K562 (cell line): ENCODE measurements at regions not wholly inside any gene's neighbourhood (a gene's known extent, or its start where the extent isn't known, plus 50 kb on each side); places are given as distances from the start of the nearest gene placed in this dataset.

ENCODE experiments used
- ATAC-seq: fragments of 200-7000 bp; cut with Tn5 transposase; 3 replicates; pipeline ENCODE4 v1.9.1; 2020; ENCODE audit warnings: moderate library complexity
- BruUV-seq: library from RNA; stranded (reverse); fragments of 400-500 nt; replicated peaks from 2 replicates; lab custom pipeline; 2021; lab: Mats Ljungman, UMichigan
- CTCF ChIA-PET: fragments of 300-600 bp; formaldehyde crosslinking; extraction: SDS; loops from one replicate; lab custom pipeline; 2021; ENCODE audit warnings: low intra/inter-chr PET ratio; lab: Yijun Ruan, JAX
- POLR2A ChIA-PET: fragments of 300-600, 350-650 bp; sonication (Branson Sonifier 250); formaldehyde crosslinking; extraction: SDS; loops from one replicate; lab custom pipeline; 2021; ENCODE audit warnings: antibody characterized with exemption, inconsistent platforms; lab: Yijun Ruan, JAX
- DNase-seq, 4 experiments: peaks; one replicate each; pipeline versions ENCODE4 v3.0.0 to v3.0.0-alpha.2; 2011 to 2018; ENCODE audit warnings: low spot score in 3 of 4, mixed read lengths in 3 of 4; ENCODE audit errors: extremely low read depth in 1 of 4
- FAIRE-seq: peaks from 2 replicates; lab custom pipeline; 2011; peaks lifted over from hg19 to GRCh38; lab: Jason Lieb, UNC
- H2AFZ ChIP-seq: 2 replicates; pipeline ENCODE4 v1.6.0; 2011; ENCODE audit warnings: low read depth, low read length, control low read depth, inconsistent platforms
- H3K27ac ChIP-seq: fragments of 200-600 bp; 3 replicates; pipeline ENCODE4 v1.8.0; 2011; ENCODE audit warnings: low read depth, mild to moderate bottlenecking, control low read depth, inconsistent platforms, low read length, moderate library complexity, mixed read lengths; ENCODE audit errors: extremely low read depth
- H3K27me3 ChIP-seq, 2 experiments: fragments of 300-600 bp in 1 of 2; 2 replicates in 1 of 2; 3 replicates in 1 of 2; pipeline versions ENCODE4 v1.6.0 to v1.8.0; 2011; ENCODE audit warnings: inconsistent platforms in 2 of 2, low read length in 2 of 2, mild to moderate bottlenecking in 1 of 2, mixed read lengths in 1 of 2, moderate library complexity in 1 of 2; ENCODE audit not compliant: control insufficient read depth in 2 of 2, insufficient read depth in 2 of 2
- H3K36me3 ChIP-seq: fragments of 300-600 bp; 3 replicates; pipeline ENCODE4 v1.8.0; 2011; ENCODE audit warnings: mild to moderate bottlenecking, low read length, inconsistent platforms; ENCODE audit not compliant: control insufficient read depth, insufficient read depth
- H3K4me1 ChIP-seq, 2 experiments: fragments of 200-600 bp in 1 of 2; replicated peaks in 1 of 2; 2 replicates in 1 of 2; 3 replicates in 1 of 2; pipeline versions ENCODE4 v1.5.1 to v1.8.0; 2011; ENCODE audit warnings: inconsistent platforms in 2 of 2, low read length in 2 of 2, mild to moderate bottlenecking in 1 of 2, mixed read lengths in 1 of 2, moderate library complexity in 1 of 2; ENCODE audit not compliant: control insufficient read depth in 2 of 2, insufficient read depth in 2 of 2
- H3K4me2 ChIP-seq: 2 replicates; pipeline ENCODE4 v1.6.1; 2011; ENCODE audit warnings: low read length, control low read depth, inconsistent platforms, mixed read lengths; ENCODE audit not compliant: insufficient read depth
- H3K4me3 ChIP-seq: fragments of 200-600 bp; sonication (generic), shearing (Covaris generic); 2 replicates; pipeline ENCODE4 v1.5.1; 2016; ENCODE audit warnings: control low read depth, inconsistent platforms
- H3K79me2 ChIP-seq: fragments of 200-600 bp; 3 replicates; pipeline ENCODE4 v1.8.0; 2011; ENCODE audit warnings: low read length, inconsistent platforms; ENCODE audit not compliant: control insufficient read depth, insufficient read depth
- H3K9ac ChIP-seq, 2 experiments: 2 replicates each; pipeline versions ENCODE4 v1.6.0 to v1.6.1; 2011; ENCODE audit warnings: low read depth in 2 of 2, low read length in 2 of 2, control low read depth in 1 of 2, inconsistent platforms in 1 of 2, mild to moderate bottlenecking in 1 of 2, mixed read lengths in 1 of 2; ENCODE audit not compliant: insufficient read depth in 1 of 2
- H3K9me1 ChIP-seq: one replicate; pipeline ENCODE4 v1.6.0; 2011; ENCODE audit warnings: inconsistent platforms, mild to moderate bottlenecking, low read length, moderate library complexity; ENCODE audit not compliant: control insufficient read depth, insufficient read depth
- H3K9me3 ChIP-seq: replicated peaks from 2 replicates; pipeline ENCODE4 v1.5.1; 2011; ENCODE audit warnings: low read depth, low read length, inconsistent platforms; ENCODE audit not compliant: control insufficient read depth, insufficient read depth
- H4K20me1 ChIP-seq: replicated peaks from 2 replicates; pipeline ENCODE4 v1.6.1; 2011; ENCODE audit warnings: low read length, inconsistent platforms, mixed read lengths; ENCODE audit not compliant: control insufficient read depth, insufficient read depth
- ARNT ChIP-seq, 2 experiments: fragments of 450-650 bp; IDR thresholded peaks; 2 replicates each; pipeline ENCODE4 v1.6.1; 2016; ENCODE audit warnings: mild to moderate bottlenecking in 1 of 2
- GTF2F1 ChIP-seq: IDR thresholded peaks from 2 replicates; pipeline ENCODE4 v1.6.1; 2011; ENCODE audit warnings: low read depth, low read length, improper control_type of control experiment
- HCFC1 ChIP-seq: IDR thresholded peaks from 2 replicates; pipeline ENCODE4 v1.6.1; 2012; ENCODE audit warnings: low read depth, low read length, improper control_type of control experiment
- HSF4 ChIP-seq: fragments of 250-450 bp; sonication (Bioruptor Pico); IDR thresholded peaks from 2 replicates; pipeline ENCODE4 v2.1.2; 2022; ENCODE audit warnings: mild to moderate bottlenecking, moderate library complexity, borderline replicate concordance
- JUN ChIP-seq, 2 experiments: sonication (generic) in 1 of 2; formaldehyde crosslinking in 1 of 2; IDR thresholded peaks; 2 replicates each; pipeline versions ENCODE4 v1.6.1 to v1.8.0; 2012 to 2022; ENCODE audit warnings: borderline replicate concordance in 2 of 2, mild to moderate bottlenecking in 2 of 2, improper control_type of control experiment in 1 of 2, low read depth in 1 of 2, low read length in 1 of 2, missing genetic modification reagents in 1 of 2
- KAT7 ChIP-seq: sonication (generic); formaldehyde crosslinking; IDR thresholded peaks from 2 replicates; pipeline ENCODE4 v1.8.0; 2022; ENCODE audit warnings: missing genetic modification reagents, mild to moderate bottlenecking, borderline replicate concordance
- NR2C1 ChIP-seq, 2 experiments: fragments of 450-650 bp; IDR thresholded peaks; 2 replicates each; pipeline ENCODE4 v1.6.1; 2017; ENCODE audit warnings: mild to moderate bottlenecking in 2 of 2, antibody characterized with exemption in 1 of 2, inconsistent platforms in 1 of 2, missing compliant biosample characterization in 1 of 2, missing genetic modification characterization in 1 of 2
- NUFIP1 ChIP-seq: fragments of 450-650 bp; IDR thresholded peaks from 2 replicates; pipeline ENCODE4 v1.6.1; 2018; ENCODE audit not compliant: partially characterized antibody
- RFX7 ChIP-seq: fragments of 250-450 bp; sonication (Bioruptor Pico); IDR thresholded peaks from 2 replicates; pipeline ENCODE4 v1.5.1; 2021; ENCODE audit warnings: mild to moderate bottlenecking
- RHOXF2B ChIP-seq: fragments of 250-450 bp; sonication (Bioruptor Pico); conservative IDR thresholded peaks from 2 replicates; pipeline ENCODE4 v1.5.1; 2021
- ZFP91 ChIP-seq: sonication (generic); formaldehyde crosslinking; IDR thresholded peaks from 2 replicates; pipeline ENCODE4 v1.8.0; 2022; ENCODE audit warnings: mild to moderate bottlenecking, missing genetic modification reagents
- ZNF76 ChIP-seq: fragments of 250-450 bp; sonication (Bioruptor Pico); IDR thresholded peaks from 2 replicates; pipeline ENCODE4 v1.4.0; 2020; ENCODE audit warnings: mild to moderate bottlenecking, moderate library complexity, borderline replicate concordance
- WGBS: fragments of 100-300 bp; shearing (Covaris generic); methylation state at CpG from one replicate; pipeline ENCODE4 v1.1.6; 2016; ENCODE audit warnings: low coverage, mixed read lengths; ENCODE audit not compliant: insufficient coverage; ENCODE audit errors: missing lambda C conversion rate; 5-methylcytosine and 5-hydroxymethylcytosine counted together
- in situ Hi-C: fragments of 300-500 bp; cut with MboI; formaldehyde crosslinking; loops from 4 replicates; pipeline ENCODE4 v1.15.0; 2018; ENCODE audit warnings: inconsistent platforms, mixed read lengths
- intact Hi-C: fragments of 100-400 bp; cut with micrococcal nuclease; formaldehyde crosslinking; loops from 2 replicates; pipeline ENCODE4 v1.14.2; 2022
- TF ChIP-seq, protein P1 (sequence below), 3 experiments: fragments of 200-800 bp in 1 of 3; fragments of 250-450 bp in 1 of 3; fragments of 450-650 bp in 1 of 3; sonication (Bioruptor Pico) in 1 of 3; sonication (Bioruptor generic) in 1 of 3; formaldehyde crosslinking in 1 of 3; IDR thresholded peaks; 2 replicates each; pipeline versions ENCODE4 v1.6.1 to v1.8.0; 2016 to 2022; ENCODE audit warnings: mild to moderate bottlenecking in 2 of 3, missing genetic modification characterization in 2 of 3, missing compliant biosample characterization in 1 of 3, moderate library complexity in 1 of 3
- TF ChIP-seq, protein P2 (sequence below): sonication (generic); formaldehyde crosslinking; IDR thresholded peaks from 2 replicates; pipeline ENCODE4 v1.8.0; 2022; ENCODE audit warnings: mild to moderate bottlenecking, missing genetic modification reagents
- TF ChIP-seq, protein P3 (sequence below): fragments of 450-650 bp; IDR thresholded peaks from 2 replicates; pipeline ENCODE4 v1.6.1; 2018; ENCODE audit warnings: mild to moderate bottlenecking, low read depth; ENCODE audit not compliant: partially characterized antibody

- in situ Hi-C loops (no loop called here), intact Hi-C loops (no loop called here)
- H3K4me2 ChIP-seq = no peak overlapping the region
- BruUV-seq = no TSS peak
- whole genome bisulfite sequencing = 0% methylated on average over 2 of the region's 2 CpGs
- no peaks in the 10 kb centered on the region for H3K4me1 ChIP-seq
- FAIRE-seq (no peak), ATAC-seq (no peak)
- H4K20me1 ChIP-seq = no peaks in the 10 kb centered on the region
- H3K79me2 ChIP-seq = no peaks in the 10 kb centered on the region
- POLR2A ChIA-PET = no interaction called here
- H3K27me3 ChIP-seq = no peaks in the 10 kb centered on the region
- no peaks in the 10 kb centered on the region for H3K9me1 ChIP-seq
- CTCF ChIA-PET = no interaction called here
- H3K27ac ChIP-seq = no peak overlapping the region
- no peak overlapping the region for H3K9ac ChIP-seq
- no peak overlapping the region for H2AFZ ChIP-seq
- TF ChIP-seq ZNF76 (CRISPR knock-in tag) (no peak), KAT7 (CRISPR knock-in tag) (no peak), RHOXF2B (CRISPR knock-in tag) (no peak), ZFP91 (CRISPR knock-in tag) (no peak), HSF4 (CRISPR knock-in tag) (no peak), NR2C1 (IDR thresholded peaks at IDR 0.05) (no peak), NR2C1 (tag; IDR thresholded peaks at IDR 0.05) (no peak), RFX7 (CRISPR knock-in tag) (no peak), NUFIP1 (no peak), HCFC1 (no peak), GTF2F1 (no peak), JUN (IDR thresholded peaks at IDR 0.05; ENCODE audit: borderline replicate concordance, low read depth, low read length) (no peak), JUN (CRISPR knock-in tag; IDR thresholded peaks at IDR 0.05; ENCODE audit: borderline replicate concordance) (no peak), ARNT (IDR thresholded peaks at IDR 0.05) (no peak)
- TF ChIP-seq, protein P1, sequence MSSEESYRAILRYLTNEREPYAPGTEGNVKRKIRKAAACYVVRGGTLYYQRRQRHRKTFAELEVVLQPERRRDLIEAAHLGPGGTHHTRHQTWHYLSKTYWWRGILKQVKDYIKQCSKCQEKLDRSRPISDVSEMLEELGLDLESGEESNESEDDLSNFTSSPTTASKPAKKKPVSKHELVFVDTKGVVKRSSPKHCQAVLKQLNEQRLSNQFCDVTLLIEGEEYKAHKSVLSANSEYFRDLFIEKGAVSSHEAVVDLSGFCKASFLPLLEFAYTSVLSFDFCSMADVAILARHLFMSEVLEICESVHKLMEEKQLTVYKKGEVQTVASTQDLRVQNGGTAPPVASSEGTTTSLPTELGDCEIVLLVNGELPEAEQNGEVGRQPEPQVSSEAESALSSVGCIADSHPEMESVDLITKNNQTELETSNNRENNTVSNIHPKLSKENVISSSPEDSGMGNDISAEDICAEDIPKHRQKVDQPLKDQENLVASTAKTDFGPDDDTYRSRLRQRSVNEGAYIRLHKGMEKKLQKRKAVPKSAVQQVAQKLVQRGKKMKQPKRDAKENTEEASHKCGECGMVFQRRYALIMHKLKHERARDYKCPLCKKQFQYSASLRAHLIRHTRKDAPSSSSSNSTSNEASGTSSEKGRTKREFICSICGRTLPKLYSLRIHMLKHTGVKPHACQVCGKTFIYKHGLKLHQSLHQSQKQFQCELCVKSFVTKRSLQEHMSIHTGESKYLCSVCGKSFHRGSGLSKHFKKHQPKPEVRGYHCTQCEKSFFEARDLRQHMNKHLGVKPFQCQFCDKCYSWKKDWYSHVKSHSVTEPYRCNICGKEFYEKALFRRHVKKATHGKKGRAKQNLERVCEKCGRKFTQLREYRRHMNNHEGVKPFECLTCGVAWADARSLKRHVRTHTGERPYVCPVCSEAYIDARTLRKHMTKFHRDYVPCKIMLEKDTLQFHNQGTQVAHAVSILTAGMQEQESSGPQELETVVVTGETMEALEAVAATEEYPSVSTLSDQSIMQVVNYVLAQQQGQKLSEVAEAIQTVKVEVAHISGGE (CRISPR knock-in tag; IDR thresholded peaks at IDR 0.05) = no peak
- TF ChIP-seq, protein P2, sequence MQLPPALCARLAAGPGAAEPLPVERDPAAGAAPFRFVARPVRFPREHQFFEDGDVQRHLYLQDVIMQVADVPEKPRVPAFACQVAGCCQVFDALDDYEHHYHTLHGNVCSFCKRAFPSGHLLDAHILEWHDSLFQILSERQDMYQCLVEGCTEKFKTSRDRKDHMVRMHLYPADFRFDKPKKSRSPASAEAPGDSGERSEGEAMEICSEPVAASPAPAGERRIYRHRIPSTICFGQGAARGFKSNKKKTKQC (CRISPR knock-in tag) = no peak
- TF ChIP-seq, protein P3, sequence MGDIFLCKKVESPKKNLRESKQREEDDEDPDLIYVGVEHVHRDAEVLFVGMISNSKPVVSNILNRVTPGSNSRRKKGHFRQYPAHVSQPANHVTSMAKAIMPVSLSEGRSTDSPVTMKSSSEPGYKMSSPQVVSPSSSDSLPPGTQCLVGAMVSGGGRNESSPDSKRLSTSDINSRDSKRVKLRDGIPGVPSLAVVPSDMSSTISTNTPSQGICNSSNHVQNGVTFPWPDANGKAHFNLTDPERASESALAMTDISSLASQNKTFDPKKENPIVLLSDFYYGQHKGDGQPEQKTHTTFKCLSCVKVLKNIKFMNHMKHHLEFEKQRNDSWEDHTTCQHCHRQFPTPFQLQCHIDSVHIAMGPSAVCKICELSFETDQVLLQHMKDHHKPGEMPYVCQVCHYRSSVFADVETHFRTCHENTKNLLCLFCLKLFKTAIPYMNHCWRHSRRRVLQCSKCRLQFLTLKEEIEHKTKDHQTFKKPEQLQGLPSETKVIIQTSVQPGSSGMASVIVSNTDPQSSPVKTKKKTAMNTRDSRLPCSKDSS = no peak
- TF ChIP-seq, all 486 proteins: peak for 0
- no peaks in the 10 kb centered on the region for H3K9me3 ChIP-seq
- no peak overlapping the region for H3K4me3 ChIP-seq
- no peaks in the 10 kb centered on the region for H3K36me3 ChIP-seq
- DNase-seq = no peak
Measured at GRCh38 chr20:40282541-40282940, 406.5 kb downstream of the MAFB start.
